Cortex of kidney (tissue), 1 donor: ENCODE measurements at regions not wholly inside any gene's neighbourhood (a gene's known extent, or its start where the extent isn't known, plus 50 kb on each side); places are given as distances from the start of the nearest gene placed in this dataset.
"Not testable (repeated sequence)": the region's sequence is repeated elsewhere in the genome, so short reads cannot be mapped to it uniquely, and the experiment has no call there.

ENCODE experiments used
- DNase-seq: peaks from one replicate; lab custom pipeline; 2025; lab: John Stamatoyannopoulos, UW

DNA sequence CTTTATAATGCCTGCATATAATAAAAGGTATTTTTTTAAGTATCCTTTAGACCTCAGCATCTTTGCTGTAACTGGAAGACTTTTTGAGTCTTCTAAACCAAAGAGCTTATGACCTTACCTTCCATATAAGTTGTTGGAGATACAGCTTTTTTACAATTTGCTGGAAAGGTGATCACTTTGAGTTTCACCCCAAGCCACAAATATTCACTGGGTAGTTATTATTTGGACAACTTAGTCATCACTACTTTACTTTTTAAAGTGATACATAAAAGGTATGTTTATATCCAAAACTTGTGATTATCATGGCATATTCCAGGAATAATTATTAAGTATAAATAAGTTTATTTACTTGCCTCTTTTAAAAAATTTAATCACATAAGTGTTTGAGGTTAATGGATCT is 246.7 kb upstream of the NRIP1 start:
- no peak for DNase-seq

DNA sequence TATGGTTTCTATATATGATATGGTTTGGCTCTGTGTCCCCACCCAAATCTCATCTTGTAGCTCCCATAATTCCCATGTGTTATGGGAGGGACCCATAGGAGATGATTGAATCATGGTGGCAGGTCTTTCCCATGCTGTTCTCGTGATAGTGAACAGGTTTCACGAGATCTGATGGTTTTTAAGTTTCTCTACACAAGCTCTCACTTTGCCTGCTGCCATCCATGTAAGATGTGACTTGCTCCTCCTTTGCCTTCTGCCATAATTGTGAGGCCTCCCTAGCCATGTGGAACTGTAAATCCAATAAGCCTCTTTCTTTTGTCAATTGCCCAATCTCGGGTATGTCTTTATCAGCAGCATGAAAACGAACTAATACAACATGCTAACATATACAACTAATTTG is 252.2 kb upstream of the NRIP1 start:
- DNase-seq, result not testable (repeated sequence)

DNA sequence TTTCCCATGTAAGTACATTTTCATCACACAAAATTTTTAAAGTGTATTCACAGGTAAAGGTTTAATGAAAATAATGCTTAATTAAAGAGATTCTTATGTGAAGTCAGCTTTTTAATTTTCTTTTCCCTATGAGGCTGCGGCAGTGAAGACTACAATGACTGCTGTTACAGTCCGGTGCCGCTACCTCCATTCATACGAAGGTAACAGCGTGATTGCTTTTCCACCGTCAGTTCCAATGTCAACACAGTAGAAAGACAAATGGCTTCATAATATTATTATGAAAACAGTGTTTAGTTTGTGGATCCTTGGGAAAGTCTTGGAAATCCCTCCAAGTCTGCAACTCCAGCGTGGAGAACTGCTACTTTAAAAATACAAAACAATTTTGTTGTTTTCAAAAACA is 254.9 kb upstream of the NRIP1 start:
- DNase-seq, result no peak

DNA sequence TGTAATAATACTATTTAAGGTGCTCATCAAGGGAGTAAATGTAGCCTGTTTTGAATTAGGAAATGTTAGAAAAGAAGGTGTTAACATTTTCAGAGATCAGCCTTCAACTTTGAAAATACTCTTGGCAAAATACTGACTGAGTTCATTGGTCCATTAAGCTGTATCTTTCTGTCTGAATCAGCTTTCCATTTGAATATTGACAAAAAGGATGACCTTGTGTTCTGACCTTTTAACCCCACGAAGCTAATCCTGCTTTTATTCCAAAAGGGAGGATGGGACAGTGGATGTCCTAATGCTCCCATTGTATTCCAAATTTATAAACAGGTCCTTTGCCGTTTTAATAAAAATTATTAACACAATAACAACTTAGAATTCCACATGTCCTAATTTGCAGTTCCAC is 259.7 kb upstream of the NRIP1 start:
- no peak for DNase-seq

DNA sequence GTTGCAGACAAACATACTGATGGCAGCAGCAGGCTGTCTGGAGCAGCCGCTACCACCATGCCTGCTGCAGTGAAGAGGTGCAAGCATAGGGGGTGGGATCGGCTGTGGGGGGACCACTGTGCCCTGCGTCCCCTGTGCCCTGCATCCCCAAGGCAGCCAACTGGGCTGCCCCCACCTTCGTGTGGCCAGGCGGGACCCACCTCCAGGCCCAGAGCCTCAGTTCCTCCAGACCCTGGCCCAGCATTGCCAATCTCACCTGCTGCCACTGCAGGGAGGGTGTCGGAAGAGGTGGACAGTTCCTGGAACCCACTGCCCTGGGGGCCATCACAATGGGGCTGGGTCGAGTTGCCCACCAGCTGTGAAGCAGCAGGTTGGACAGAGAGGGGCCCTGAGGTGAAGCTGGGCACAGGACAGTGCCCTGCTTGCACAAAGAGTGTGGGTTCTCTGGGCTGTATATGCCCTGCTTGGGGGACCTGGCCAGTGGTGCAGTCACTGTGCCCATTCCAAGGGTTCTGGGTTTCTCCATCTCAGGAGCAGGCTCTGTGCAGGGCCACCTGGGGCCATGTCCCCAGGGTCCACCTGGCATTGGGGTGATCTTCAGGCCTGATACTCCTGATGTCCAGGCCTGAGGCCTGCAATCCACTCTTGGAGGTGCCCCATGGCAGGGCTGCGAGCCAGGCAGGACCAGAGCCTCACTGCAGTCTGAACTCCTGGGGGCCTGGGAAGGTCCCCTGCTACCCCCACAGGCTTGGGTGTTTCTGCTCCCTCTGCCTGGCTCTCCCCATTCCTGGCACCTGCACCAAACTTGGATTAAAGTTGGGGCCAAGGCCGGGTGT is 261.4 kb upstream of the NRIP1 start:
- no peak for DNase-seq

DNA sequence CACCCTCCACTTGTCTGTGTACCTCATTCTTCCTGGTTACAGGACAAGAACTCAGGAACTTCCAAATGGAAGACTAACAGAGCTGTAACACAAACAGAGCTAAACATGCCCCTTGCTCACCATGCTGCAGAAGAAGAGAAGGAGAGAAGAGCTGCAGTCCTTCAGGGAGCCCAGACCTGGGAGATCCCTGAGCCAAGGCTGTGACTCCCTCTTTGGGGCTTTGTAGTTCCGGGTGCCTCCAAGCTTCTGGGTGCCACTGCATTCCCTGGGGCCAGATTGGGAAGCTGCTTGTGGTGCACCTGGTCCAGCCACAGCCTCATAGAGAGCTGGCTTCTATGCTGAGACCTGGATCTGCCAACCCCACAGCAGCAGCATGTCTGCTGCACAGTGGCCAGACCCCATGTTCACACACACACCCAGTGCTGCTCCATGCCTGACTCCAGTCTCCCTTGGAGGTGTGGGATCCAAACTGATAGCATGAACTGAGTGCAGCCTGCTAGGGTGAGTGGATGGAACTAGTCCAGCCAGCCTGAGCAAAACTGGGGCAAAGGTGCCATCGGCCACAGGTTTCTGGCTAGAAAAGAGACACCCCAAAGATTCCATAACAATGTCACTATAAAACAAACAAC is 263.0 kb upstream of the NRIP1 start:
- no peak for DNase-seq

DNA sequence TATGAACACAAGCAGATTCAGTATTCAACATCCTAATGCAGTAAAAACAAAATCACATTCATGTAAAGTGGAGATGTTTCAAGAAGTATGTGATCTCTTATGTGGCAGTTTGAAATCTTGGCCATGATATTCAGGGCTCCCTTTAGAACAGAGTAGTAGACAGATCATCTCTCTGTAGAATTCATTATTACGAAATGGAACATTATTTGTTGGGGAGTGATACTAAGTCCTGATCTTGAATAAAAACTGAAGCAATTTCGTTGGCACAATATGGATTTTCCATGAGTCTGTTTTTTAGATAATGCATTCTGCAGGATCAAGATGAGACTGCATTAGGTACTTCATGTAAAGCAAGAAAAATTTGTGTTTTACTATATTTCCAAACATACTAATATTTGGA is 264.4 kb upstream of the NRIP1 start:
- no peak for DNase-seq

DNA sequence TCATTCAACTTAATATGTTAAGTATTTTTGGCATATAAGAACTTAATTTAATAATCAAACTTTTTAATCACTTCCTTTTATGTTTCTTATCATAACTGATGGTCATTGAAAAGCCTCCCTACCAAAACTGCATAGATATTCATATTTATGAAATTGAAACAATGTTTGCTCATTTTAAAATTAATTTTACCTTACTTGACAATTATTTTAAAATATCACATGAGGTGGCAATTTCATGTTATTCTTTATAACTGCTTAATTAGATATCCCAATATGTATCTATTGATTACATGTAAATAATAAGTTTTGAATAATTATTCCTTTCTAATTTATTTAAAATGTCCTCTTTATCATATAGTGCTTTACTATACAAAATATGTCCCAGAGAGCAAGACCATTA is 266.1 kb upstream of the NRIP1 start:
- DNase-seq, result no peak

DNA sequence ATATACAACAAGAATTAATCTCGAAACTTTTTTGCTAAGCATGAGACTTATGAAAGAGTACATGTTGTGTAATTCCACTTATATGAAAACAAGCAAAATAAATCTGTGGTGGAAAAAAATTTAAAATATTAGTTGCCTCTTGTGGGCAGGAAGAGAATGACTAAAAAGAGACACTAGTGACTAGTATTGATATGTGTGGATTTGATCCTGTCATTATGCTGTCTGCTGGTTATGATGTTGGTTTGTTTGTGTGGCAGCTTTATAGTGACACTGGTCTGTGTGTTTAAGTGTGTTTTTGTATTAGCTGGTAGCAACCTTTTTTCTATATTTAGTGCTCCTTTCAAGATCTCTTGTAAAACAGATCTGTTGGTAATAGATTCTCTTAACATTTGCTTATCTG is 267.8 kb upstream of the NRIP1 start:
- no peak for DNase-seq

DNA sequence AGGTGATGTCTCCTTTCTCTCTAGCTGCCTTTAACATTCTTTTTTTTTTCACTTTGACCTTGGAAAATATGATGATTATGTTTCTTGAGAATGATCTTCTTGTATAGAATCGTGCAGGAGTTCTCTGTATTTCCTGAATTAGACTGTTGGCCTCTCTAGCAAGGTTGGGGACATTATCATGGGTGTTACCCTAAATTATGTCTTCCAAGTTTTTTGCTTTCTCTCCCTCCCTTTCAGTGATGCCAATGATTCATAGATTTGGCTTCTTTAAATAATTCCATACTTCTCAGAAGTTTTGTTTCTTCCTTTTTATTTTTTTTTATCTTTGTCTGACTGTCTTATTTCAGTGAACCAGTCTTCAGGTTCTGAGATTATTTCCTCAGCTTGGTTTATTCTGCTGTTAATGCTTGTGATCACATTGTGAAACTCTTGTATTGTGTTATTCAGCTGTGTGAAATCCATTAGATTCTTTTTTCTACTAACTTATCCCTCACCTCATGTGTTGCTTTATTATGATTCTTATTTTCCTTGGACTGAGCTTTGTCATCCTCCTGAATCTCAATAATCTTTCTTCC is 268.4 kb upstream of the NRIP1 start:
- no peak for DNase-seq

DNA sequence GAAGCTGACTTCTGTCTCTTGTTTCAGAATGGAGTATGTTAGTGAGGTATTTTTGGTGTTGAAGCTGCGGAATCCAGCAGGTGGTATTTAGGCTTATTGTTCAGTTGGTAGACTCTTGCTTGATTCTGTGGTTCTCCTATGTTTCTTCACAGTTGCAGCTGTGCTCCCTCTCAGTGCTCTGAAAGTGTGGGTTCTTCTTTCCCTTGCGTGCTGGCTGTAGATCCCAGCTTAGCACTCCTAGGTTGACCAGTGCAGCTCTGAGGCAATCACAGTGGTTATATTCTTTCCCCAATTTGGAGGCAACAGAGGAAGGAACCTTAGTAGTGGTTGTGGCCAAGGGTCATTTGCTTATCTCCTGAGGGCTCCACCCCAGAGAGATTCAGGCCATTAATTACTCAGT is 269.2 kb upstream of the NRIP1 start:
- no peak for DNase-seq

DNA sequence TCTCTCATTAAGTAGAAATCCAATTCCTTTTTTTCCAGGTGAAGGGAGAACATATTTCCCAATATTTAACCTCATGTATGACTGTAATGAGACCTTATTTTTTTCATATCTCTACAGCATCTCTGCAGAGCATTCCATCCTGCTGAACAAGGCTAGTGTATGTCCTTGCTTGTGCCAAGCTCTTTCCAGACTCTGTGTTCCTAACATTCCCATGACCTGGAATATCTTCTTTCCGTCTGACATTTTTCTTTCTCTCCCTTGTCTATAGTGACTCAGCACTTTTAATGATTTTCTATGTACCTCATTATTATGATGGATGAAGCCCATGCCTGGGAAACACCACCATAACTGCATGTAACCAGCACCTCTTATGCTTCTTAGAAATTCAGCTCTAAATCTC is 278.3 kb upstream of the NRIP1 start:
- DNase-seq, result no peak

DNA sequence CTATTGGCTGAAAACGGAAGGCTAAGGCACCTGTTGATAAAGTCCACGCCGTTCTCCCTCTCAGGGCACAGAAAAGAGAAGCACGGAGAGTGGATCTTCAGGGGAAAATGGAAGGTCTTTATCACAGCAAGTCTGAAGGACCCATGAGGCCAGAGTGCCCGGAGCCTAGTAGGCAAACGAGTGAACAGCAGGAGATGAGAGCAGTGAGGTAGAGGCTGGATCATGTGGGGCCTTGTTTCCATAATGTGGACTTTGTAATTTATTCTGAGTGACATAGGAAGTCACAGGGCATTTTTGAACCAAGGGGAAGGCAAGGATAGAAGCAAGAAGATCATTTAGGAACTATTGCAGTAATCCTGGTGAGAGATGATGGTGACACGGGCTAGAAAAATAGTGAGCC is 287.2 kb upstream of the NRIP1 start:
- no peak for DNase-seq

DNA sequence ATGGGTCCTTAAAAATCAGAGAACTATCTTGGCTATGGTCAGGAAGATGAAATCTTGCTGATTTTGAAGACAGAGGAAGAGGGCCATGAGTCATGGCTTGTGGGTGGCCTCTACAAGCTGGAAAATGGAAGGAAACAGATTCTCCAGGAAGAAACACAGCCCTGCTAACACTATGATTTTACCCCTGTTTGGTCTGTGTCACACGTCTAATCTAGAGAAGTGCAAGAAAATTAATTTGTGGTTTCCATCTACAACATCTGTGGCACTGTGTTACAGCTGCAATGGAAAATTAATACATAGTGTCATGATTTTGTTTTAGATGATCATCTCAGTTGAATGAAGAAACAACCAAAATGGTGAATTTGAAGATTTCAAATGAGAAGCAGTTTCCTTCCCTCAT is 288.7 kb upstream of the NRIP1 start:
- DNase-seq, result no peak

DNA sequence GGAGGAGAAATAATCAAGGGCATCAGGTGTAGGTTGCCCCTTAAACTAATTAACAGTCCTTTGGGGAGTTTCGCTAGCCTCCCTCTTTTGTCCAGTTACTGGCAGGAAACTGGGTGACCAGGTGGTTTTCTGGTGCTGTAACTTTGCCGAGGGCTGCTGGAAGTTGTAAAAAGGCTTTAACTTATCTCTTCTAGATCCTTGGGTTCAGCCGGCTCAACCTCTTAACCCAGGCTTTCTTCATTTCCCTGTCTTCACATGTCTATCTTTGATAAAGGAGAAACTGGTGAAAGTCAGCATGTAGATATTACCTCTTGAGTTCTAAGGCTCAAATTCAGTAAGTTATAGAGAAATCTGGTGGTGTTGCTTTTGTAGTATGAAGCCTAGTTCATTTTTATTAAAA is 289.7 kb upstream of the NRIP1 start:
- no peak for DNase-seq

DNA sequence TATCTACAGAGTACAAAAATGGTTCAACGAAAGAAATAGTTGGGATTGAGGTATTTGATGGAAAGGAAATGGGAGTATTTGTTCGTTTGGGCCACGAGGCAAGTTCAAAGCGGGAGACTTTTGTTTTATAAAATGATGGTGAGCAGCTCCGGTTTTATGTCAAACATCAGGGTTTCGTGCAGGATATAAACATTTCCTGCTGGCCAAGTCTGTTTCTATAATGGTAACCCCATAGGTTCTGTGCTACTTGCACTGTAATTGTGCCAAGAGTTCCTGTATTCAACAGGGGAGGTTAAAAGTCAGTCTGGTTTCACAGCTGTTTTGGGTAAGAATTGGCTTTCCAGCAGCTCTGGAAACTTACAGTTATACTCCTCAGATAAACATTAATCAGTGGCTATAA is 290.3 kb upstream of the NRIP1 start:
- no peak for DNase-seq

DNA sequence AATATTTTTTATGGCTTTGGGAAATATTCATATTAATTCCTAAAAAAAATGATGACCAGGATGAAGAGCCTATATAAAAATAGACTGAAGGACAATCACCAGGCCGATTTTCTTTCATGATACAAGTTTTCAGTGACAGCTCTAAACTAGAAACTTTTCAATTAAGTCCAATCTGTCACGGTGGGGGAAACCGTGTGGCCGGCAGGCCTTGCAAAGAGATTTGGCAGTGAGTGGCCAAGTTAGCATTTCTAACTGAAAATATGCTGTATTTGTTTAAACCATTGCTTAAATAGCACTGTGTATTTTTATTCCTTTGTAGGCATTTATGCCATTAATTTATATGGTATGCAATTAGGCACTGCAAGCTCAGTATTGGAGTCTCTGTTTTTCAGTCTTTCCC is 294.5 kb upstream of the NRIP1 start:
- DNase-seq, result no peak

DNA sequence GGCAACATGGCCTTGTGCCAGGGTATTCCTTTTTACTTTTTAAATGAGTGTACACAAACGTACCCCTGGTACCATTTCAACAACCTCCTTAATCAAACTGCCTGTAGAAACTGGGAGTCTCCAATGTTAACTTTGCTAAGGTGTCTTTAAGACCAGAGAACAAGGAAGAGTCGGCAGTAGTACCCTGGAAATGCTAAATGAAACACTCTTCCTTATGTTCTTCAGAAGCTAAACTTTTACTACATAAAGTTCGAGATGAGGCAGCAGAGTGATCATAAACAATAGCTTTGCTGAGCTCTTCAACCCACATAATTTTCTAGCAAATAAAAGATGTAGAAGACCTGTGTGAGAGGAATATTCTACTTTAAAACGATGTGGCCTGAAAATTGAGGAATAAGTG is 297.7 kb upstream of the NRIP1 start:
- no peak for DNase-seq

DNA sequence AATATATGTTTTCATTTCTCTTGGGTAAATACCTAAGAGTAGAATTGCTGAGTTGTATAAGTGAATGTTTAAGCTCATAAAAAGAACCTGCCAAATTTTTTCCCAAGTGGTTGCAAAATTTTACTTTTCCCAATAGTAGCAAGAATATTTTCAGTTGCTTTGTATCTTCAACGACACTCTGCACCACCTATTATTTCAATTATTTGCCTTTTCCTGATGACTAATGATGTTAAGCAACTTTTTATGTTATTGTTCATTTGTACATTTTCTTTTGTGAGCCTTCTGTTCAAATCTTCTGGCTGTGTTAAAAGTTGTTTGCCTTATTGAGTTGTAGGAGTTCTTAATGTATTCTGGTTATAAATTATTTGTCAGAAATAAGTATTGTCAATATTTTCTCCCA is 299.1 kb upstream of the NRIP1 start:
- no peak for DNase-seq

DNA sequence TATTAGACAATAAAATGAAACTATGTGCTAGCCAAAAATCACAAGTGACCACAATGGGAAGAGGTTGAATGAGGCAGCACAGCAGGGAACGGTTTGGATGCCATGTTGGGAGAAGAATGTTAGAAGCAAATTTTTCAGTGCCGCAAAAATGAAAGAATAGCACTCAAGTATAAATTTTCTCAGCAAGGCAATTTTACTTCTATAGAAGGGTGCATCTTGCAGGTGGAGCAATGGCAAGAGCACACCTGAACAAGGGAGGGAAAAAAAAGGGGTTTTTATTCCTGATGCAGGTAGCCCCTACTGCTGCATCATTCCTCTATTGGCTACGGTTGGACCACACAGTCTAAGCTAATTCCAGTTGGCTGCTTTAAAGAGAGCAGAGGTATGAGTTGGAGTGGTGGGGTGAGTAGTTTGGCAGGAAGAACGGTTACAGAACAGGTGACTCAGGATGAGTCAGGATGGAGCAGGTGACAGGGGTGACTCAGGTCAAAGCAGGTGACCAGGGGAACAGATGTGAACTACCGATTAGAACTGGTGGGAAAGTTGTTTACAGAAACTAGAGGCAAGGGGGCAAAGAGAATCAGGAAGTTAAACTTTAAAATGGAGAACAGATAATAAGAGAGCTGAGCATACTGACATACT is 301.1 kb upstream of the NRIP1 start:
- DNase-seq, result no peak

DNA sequence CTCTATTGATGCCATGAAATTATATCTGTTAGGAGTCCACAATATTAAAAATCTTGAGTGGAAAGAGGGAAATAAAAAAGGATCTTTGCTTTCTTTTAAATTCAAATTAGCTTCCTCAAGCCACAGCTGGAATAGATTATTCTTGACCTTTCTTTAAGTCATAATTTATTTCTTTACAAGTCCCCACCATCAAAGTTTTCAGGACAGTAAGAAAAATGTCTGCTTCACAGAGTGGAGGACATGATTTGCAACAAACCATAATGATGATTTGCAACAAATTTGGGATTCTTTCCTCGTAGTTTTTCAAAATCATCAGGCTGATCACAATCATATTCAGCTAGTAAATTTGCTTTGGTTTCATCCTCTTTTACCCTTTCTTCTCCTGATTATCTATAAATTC is 301.8 kb upstream of the NRIP1 start:
- DNase-seq, result no peak

DNA sequence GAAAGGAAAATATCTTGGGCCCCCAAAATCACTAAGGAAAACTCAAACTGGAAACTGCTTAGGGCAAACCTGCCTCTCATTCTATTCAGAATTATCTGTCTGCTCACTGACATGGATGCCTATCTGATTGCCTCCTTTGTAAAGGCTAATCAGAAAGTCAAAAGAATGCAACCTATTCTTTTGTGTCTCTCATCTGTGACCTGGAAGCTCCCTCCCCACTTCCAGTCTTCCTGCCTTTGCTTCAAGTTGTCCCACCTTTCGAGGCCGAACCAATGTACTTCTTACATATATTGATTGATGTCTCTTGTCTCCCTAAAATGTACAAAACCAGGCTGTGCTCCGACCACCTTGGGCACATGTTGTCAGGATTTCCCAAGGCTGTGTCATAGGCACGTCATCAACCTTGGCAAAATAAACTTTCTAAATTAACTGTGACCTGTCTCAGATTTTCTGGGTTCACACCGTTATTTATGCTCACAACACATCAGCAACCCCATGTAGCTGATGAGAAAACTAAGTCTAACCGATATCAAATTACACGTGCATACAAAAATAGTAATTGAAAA is 302.3 kb upstream of the NRIP1 start:
- no peak for DNase-seq

DNA sequence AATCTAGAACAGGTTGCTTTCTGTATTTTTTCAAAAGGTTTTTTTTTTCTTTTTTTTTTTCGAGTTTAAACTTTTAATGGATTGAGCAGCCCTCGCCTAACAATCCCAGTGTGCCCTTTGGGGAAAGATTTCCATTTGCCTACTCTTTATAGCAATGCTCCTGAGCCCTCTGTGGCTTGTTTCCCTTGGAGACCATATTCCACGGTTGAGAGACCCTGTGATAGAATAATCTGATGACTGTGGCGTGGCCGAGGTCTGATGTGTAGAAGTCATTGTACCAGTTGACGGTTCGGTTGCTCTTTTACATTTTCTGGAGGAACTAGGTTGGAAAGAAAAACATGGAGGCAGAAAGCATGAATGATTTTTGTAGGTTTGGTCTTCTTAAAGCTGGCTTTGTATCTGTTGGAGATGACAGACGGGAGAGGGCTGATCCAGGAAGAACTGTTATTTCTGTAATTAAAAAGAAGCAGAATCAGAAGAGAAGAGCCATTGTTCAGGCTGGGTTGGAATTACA is 305.7 kb upstream of the NRIP1 start:
- no peak for DNase-seq
